ENCODE measurements at regions not wholly inside any gene's neighbourhood (a gene's known extent, or its start where the extent isn't known, plus 50 kb on each side); places are given as distances from the start of the nearest gene placed in this dataset.
"Not testable (repeated sequence)": the region's sequence is repeated elsewhere in the genome, so short reads cannot be mapped to it uniquely, and the experiment has no call there.

- DNase-seq, result no peak
These were observed 596.0 kb downstream of the COL12A1 start for GRCh38 chr6:74609871-74610270.

GRCh38 chr6:74607934-74608333 lies 597.9 kb downstream of the COL12A1 start:
- no peak for DNase-seq

DNA sequence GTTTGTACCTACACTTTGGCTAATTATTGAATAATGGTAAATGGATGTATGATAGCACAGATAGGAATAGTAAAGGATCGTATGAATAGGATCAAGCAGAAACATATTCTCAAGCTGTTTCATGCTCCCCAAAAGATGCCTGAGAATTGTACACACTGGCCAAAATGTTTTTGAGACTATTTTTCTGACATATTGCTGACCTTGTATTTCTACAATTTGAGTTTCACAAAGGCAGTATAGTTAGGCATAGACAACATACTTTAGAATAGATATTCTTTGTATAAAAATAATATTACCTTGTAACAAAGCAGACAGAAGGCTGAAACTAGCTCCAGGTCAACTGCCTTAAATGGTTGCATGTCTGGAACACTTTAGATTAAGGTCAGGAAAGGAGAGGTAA lies 598.4 kb downstream of the COL12A1 start:
- DNase-seq, result no peak

GRCh38 chr6:74606582-74607071 lies 599.2 kb downstream of the COL12A1 start:
- DNase-seq, result no peak

- DNase-seq, result no peak
These were observed 599.8 kb downstream of the COL12A1 start for GRCh38 chr6:74605922-74606581.

DNA sequence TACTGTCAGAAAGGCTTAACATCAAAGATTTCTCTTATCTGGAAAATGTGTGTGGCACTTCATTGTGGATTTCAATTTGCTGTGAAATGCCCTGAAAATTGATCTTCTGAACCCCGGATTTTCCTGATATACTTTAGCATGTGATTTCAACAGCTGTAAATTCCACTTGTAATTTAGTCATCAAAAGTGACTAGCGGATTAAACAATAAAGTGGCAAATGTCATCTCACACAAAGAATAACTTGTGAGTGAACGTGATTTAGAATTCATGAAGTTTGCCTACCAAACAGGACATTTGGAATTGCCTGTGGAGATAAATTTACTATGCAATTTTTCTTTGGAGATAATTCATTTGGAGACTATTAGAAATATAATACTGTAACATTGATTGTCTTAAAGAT lies 601.6 kb downstream of the COL12A1 start:
- DNase-seq, result no peak

- no peak for DNase-seq
These were observed 602.4 kb downstream of the COL12A1 start for GRCh38 chr6:74603322-74604076.

- no peak for DNase-seq
These were observed 603.6 kb downstream of the COL12A1 start for GRCh38 chr6:74602206-74602605.

GRCh38 chr6:74598462-74599393 lies 607.1 kb downstream of the COL12A1 start:
- no peak for DNase-seq

DNA sequence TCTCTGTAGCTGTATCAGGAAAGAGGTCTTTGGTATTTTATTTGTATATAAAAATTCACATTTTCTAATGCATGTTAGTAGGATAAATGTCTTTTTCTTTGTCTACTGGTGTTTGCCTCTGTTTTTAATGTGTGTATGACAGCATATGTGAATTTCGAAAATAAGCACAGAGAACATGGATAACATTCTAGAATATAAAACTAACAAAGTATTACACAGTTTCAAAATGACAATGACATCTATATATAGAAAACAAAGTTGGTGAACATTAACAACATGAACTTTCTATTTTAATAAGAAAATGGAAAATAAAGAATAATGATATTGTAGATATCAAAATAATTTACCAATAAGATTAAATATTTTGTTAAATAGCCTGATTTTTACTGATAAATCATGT lies 608.0 kb downstream of the COL12A1 start:
- no peak for DNase-seq

DNA sequence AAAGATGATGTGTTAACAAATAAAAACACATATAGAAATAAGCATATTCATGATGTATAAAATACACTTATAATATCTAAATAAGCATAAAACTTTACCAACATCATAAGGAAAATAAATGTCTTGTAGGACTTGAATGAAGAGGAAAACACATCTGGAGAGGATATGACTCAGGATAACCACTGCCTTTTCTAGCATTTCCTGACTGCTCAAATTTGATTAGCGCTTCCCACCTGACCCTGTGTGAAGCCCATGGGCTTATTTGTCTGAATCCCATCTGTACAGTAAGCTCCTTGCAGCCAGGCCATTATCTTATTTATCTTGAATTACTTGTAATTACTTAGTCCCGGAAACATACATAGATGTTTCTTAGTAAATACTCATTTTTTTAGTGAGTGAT lies 608.6 kb downstream of the COL12A1 start:
- no peak for DNase-seq

DNA sequence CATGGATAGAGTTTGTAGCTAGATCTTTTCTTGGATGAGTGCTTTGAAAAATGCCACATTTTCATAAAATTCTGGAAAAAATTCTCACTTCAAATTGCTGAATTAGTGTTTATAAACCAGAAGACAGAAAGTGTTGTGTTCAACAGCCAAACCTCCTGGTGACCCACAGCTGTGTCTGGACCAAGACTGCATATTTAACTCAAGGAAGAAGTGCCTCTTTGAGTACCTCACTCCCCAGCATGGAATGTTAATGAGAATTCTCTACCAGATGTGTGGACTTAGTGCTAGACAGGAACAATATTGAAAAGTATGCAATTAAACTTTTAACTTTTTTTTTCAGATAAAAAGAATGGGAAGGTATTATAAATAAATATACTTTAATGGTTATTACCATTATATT lies 609.3 kb downstream of the COL12A1 start:
- DNase-seq, result no peak

GRCh38 chr6:74594350-74594749 lies 611.5 kb downstream of the COL12A1 start:
- DNase-seq, result not testable (repeated sequence)

DNA sequence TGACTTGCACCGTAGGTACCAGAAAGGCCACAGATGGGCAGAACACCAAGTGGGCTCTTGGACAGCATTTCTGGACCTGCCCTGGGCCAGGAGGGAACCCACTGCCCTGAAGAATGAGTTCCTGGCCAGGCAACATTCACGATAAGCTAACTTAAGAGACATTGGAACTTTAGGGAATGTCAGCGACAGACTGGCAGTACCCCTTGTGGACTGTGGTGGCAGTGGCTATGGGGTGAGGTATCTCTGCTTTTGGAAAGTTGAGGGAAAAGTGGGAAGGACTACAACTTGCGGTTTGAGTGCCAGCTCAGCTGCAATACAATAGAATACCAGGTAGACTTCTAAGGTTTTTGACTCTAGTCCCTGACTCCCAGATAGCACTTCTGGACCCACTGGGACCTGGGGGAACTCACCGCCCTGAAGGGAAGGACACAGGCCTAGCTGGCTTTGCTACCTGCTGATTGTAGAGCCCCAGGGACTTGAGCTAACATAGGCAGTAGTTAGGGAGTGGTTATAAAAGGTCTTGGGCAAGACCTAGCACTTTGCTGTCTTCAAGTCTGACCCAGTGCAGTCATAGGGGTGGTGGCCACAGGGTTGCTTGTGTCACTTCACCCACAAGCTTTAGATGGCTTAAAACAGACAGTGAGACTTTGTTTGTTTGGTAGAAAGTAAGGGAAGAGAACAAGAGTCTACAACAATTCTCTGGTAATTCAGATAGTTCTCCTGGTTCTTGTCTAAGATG lies 617.6 kb downstream of the COL12A1 start:
- no peak for DNase-seq

GRCh38 chr6:74587386-74587785 lies 618.5 kb downstream of the COL12A1 start:
- DNase-seq, result no peak

GRCh38 chr6:74585753-74586152 lies 620.1 kb downstream of the COL12A1 start:
- no peak for DNase-seq

DNA sequence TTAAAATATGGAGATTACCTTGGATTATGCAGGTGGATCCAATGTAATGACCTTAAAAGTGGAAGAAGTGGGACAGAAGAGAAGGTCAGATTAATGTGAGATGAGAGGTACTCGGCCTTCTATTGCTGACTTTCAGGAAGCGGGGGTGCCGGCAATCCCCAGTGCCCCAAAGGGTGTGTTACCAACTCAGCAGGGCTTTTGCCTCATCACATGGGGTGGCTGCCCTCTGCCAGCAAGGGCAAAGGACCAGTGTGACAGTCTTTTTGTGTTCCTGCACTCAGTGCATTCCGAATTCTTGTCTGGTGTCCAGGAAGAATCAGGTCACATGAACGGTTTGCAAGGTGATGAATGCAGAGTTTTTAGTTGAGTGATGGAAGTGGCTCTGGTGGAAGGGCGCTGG lies 624.2 kb downstream of the COL12A1 start:
- DNase-seq, result no peak

DNA sequence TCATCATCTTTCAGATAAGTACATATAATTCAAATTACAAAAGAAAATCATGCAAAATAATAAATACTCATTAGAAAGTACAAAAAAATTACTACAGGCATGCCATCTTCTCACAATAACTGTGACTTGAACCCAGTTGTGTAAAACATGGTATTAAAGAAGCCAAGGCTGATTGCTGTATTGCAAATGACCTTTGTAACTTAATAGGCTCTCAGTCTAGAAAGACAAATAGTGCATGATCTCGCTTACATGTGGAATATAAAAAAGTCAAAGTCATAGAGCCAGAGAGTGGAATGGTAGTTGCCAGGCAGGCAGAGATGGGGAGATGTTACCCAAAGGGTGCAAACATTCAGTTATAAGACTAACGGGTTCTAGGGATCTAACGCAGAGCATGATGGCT lies 626.1 kb downstream of the COL12A1 start:
- DNase-seq, result no peak

DNA sequence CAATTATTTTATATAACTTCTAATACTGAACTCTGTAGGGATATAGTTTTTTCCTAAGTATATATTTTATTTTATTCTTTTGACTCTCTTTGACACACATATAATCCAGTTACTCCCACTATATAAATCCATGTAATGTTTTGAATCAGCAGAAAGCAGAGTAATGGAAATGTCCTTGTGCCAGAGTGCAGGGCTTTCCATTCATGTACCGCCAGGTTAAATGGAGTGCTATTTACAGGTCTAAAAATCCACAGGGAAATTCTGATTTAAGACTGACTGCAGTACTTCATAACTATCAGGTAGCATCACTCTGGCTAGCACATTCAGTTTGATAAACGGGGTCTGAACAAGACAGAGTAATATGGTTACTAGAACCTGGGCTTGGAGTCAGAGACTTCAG lies 626.8 kb downstream of the COL12A1 start:
- DNase-seq, result no peak

- no peak for DNase-seq
These were observed 627.5 kb downstream of the COL12A1 start for GRCh38 chr6:74578339-74578738.

- DNase-seq, result no peak
These were observed 628.2 kb downstream of the COL12A1 start for GRCh38 chr6:74577619-74578018.

DNA sequence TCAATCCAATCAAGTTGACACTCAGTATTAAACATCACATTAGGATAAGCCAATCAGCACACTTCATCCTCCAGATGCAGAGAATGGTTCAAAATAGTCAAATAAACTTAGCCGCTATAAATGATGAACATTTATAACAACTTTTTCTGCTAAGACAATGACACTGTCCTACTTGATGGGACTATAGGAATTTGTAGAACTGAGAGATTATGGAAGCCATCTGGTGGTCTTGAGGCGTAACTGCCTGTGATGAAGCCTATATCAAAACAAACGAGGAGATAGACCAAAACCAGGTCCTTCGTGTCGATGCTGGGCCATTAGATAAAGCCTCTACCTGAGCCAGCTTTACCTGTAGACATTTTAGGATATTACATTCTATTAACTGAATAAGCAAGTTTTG lies 631.1 kb downstream of the COL12A1 start:
- DNase-seq, result no peak

DNA sequence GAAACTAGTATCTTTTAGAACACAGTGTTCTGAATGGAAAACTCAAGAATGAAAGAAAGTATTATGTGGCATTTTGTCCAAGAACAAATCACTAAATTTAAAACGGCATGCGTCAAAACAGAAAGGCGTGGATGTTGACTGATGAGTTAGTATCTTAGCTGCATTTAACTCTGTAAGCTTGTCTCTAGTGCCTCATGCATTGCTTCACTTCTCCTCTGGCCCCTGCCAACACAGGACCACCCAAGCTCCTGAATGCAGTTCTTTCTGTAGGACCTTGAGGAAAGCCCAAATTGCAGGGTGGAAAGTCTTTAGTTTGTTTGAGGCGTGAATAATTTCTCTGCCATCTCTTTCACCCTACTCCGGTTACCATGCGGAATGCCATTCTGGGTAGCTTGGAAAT lies 632.2 kb downstream of the COL12A1 start:
- DNase-seq, result no peak
